ENCODE measurements at regions not wholly inside any gene's neighbourhood (a gene's known extent, or its start where the extent isn't known, plus 50 kb on each side); places are given as distances from the start of the nearest gene placed in this dataset.
"Not testable (repeated sequence)": the region's sequence is repeated elsewhere in the genome, so short reads cannot be mapped to it uniquely, and the experiment has no call there.

- Histone ChIP-seq H3K9me3 (ENCODE audit: control insufficient read depth, low read length) (no peaks in the 10 kb centered on the region), H3K4me3 (ENCODE audit: low read length) (no peak overlapping the region), H3K36me3 (ENCODE audit: control insufficient read depth, insufficient read depth, low read length, severe bottlenecking) (no peaks in the 10 kb centered on the region), H3K27me3 (replicated peaks; ENCODE audit: control insufficient read depth, insufficient read depth, low read length) (no peaks in the 10 kb centered on the region), H3K9ac (ENCODE audit: low read length) (no peak overlapping the region), H3K4me1 (ENCODE audit: control insufficient read depth, insufficient read depth, low read length) (peaks cover 5% of the 10 kb centered on the region)
- no peak for DNase-seq (ENCODE audit: low read depth)
These were observed 54.1 kb upstream of the SHLD1 start for GRCh38 chr20:5696011-5696559.

GRCh38 chr20:5691918-5692618, 58.1 kb upstream of the SHLD1 start:
- Histone ChIP-seq H3K4me3 (ENCODE audit: low read length) (no peak overlapping the region), H3K27me3 (replicated peaks; ENCODE audit: control insufficient read depth, insufficient read depth, low read length) (no peaks in the 10 kb centered on the region), H3K9ac (ENCODE audit: low read length) (no peak overlapping the region), H3K36me3 (ENCODE audit: control insufficient read depth, insufficient read depth, low read length, severe bottlenecking) (no peaks in the 10 kb centered on the region), H3K4me1 (ENCODE audit: control insufficient read depth, insufficient read depth, low read length) (peaks cover 9% of the 10 kb centered on the region), H3K9me3 (ENCODE audit: control insufficient read depth, low read length) (no peaks in the 10 kb centered on the region)
- no peak for DNase-seq (ENCODE audit: low read depth)

- no peak for DNase-seq (ENCODE audit: low read depth)
- no peak overlapping the region for H3K4me3 ChIP-seq (ENCODE audit: low read length)
- no peaks in the 10 kb centered on the region for H3K36me3 ChIP-seq (ENCODE audit: control insufficient read depth, insufficient read depth, low read length, severe bottlenecking)
- peaks cover 3% of the 10 kb centered on the region for H3K4me1 ChIP-seq (ENCODE audit: control insufficient read depth, insufficient read depth, low read length)
- no peaks in the 10 kb centered on the region for H3K9me3 ChIP-seq (ENCODE audit: control insufficient read depth, low read length)
- no peaks in the 10 kb centered on the region for H3K27me3 ChIP-seq (replicated peaks; ENCODE audit: control insufficient read depth, insufficient read depth, low read length)
- no peak overlapping the region for H3K9ac ChIP-seq (ENCODE audit: low read length)
These were observed 60.7 kb upstream of the SHLD1 start for GRCh38 chr20:5689463-5689862.

- Histone ChIP-seq H3K36me3 (ENCODE audit: control insufficient read depth, insufficient read depth, low read length, severe bottlenecking) (no peaks in the 10 kb centered on the region), H3K4me3 (ENCODE audit: low read length) (no peak overlapping the region), H3K9me3 (ENCODE audit: control insufficient read depth, low read length) (no peaks in the 10 kb centered on the region), H3K9ac (ENCODE audit: low read length) (no peak overlapping the region), H3K27me3 (replicated peaks; ENCODE audit: control insufficient read depth, insufficient read depth, low read length) (no peaks in the 10 kb centered on the region), H3K4me1 (ENCODE audit: control insufficient read depth, insufficient read depth, low read length) (peaks cover 3% of the 10 kb centered on the region)
- DNase-seq (ENCODE audit: low read depth): no peak
These were observed 61.7 kb upstream of the SHLD1 start for GRCh38 chr20:5688431-5688972.

- Histone ChIP-seq H3K36me3 (ENCODE audit: control insufficient read depth, insufficient read depth, low read length, severe bottlenecking) (no peaks in the 10 kb centered on the region), H3K4me1 (ENCODE audit: control insufficient read depth, insufficient read depth, low read length) (peaks cover 3% of the 10 kb centered on the region), H3K9ac (ENCODE audit: low read length) (no peak overlapping the region), H3K9me3 (ENCODE audit: control insufficient read depth, low read length) (no peaks in the 10 kb centered on the region), H3K4me3 (ENCODE audit: low read length) (no peak overlapping the region), H3K27me3 (replicated peaks; ENCODE audit: control insufficient read depth, insufficient read depth, low read length) (no peaks in the 10 kb centered on the region)
- no peak for DNase-seq (ENCODE audit: low read depth)
These were observed 62.3 kb upstream of the SHLD1 start for GRCh38 chr20:5687884-5688283.

- Histone ChIP-seq H3K4me3 (ENCODE audit: low read length) (no peak overlapping the region), H3K36me3 (ENCODE audit: control insufficient read depth, insufficient read depth, low read length, severe bottlenecking) (no peaks in the 10 kb centered on the region), H3K27me3 (replicated peaks; ENCODE audit: control insufficient read depth, insufficient read depth, low read length) (no peaks in the 10 kb centered on the region), H3K9ac (ENCODE audit: low read length) (no peak overlapping the region), H3K4me1 (ENCODE audit: control insufficient read depth, insufficient read depth, low read length) (peaks cover 3% of the 10 kb centered on the region), H3K9me3 (ENCODE audit: control insufficient read depth, low read length) (no peaks in the 10 kb centered on the region)
- no peak for DNase-seq (ENCODE audit: low read depth)
These were observed 63.7 kb upstream of the SHLD1 start for GRCh38 chr20:5686384-5687105.

- not testable (repeated sequence) for DNase-seq (ENCODE audit: low read depth); H3K9ac ChIP-seq (ENCODE audit: low read length)
These were observed 67.6 kb upstream of the SHLD1 start for GRCh38 chr20:5682556-5682955.

GRCh38 chr20:5680192-5680591, 69.4 kb upstream of the GPCPD1 start:
- DNase-seq (ENCODE audit: low read depth): no peak

More at GRCh38 chr20:5682556-5682955, 67.6 kb upstream of the SHLD1 start:
- not testable (repeated sequence) for H3K4me1 ChIP-seq (ENCODE audit: control insufficient read depth, insufficient read depth, low read length); H3K27me3 ChIP-seq (replicated peaks; ENCODE audit: control insufficient read depth, insufficient read depth, low read length); H3K4me3 ChIP-seq (ENCODE audit: low read length); H3K9me3 ChIP-seq (ENCODE audit: control insufficient read depth, low read length); H3K36me3 ChIP-seq (ENCODE audit: control insufficient read depth, insufficient read depth, low read length, severe bottlenecking)

GRCh38 chr20:5678777-5679176, 68.0 kb upstream of the GPCPD1 start:
- Histone ChIP-seq H3K9me3 (ENCODE audit: control insufficient read depth, low read length) (no peaks in the 10 kb centered on the region), H3K4me1 (ENCODE audit: control insufficient read depth, insufficient read depth, low read length) (peaks cover 18% of the 10 kb centered on the region), H3K9ac (ENCODE audit: low read length) (no peak overlapping the region), H3K36me3 (ENCODE audit: control insufficient read depth, insufficient read depth, low read length, severe bottlenecking) (no peaks in the 10 kb centered on the region), H3K27me3 (replicated peaks; ENCODE audit: control insufficient read depth, insufficient read depth, low read length) (peaks cover 3% of the 10 kb centered on the region), H3K4me3 (ENCODE audit: low read length) (no peak overlapping the region)
- DNase-seq (ENCODE audit: low read depth): no peak

More at GRCh38 chr20:5680192-5680591, 69.4 kb upstream of the GPCPD1 start:
- H3K9ac ChIP-seq (ENCODE audit: low read length): no peak overlapping the region
- H3K27me3 ChIP-seq (replicated peaks; ENCODE audit: control insufficient read depth, insufficient read depth, low read length): peaks cover 3% of the 10 kb centered on the region
- no peaks in the 10 kb centered on the region for H3K36me3 ChIP-seq (ENCODE audit: control insufficient read depth, insufficient read depth, low read length, severe bottlenecking)
- no peaks in the 10 kb centered on the region for H3K9me3 ChIP-seq (ENCODE audit: control insufficient read depth, low read length)
- peaks cover 9% of the 10 kb centered on the region for H3K4me1 ChIP-seq (ENCODE audit: control insufficient read depth, insufficient read depth, low read length)
- H3K4me3 ChIP-seq (ENCODE audit: low read length): no peak overlapping the region

- peaks cover 18% of the 10 kb centered on the region for H3K4me1 ChIP-seq (ENCODE audit: control insufficient read depth, insufficient read depth, low read length)
- not testable (repeated sequence) for H3K9me3 ChIP-seq (ENCODE audit: control insufficient read depth, low read length); H3K36me3 ChIP-seq (ENCODE audit: control insufficient read depth, insufficient read depth, low read length, severe bottlenecking); H3K4me3 ChIP-seq (ENCODE audit: low read length); DNase-seq (ENCODE audit: low read depth); H3K27me3 ChIP-seq (replicated peaks; ENCODE audit: control insufficient read depth, insufficient read depth, low read length); H3K9ac ChIP-seq (ENCODE audit: low read length)
These were observed 67.1 kb upstream of the GPCPD1 start for GRCh38 chr20:5677944-5678343.

GRCh38 chr20:5677389-5677788, 66.6 kb upstream of the GPCPD1 start:
- peaks cover 3% of the 10 kb centered on the region for H3K27me3 ChIP-seq (replicated peaks; ENCODE audit: control insufficient read depth, insufficient read depth, low read length)
- DNase-seq (ENCODE audit: low read depth): no peak
- H3K9ac ChIP-seq (ENCODE audit: low read length): no peak overlapping the region
- H3K4me3 ChIP-seq (ENCODE audit: low read length): no peak overlapping the region
- peaks cover 18% of the 10 kb centered on the region for H3K4me1 ChIP-seq (ENCODE audit: control insufficient read depth, insufficient read depth, low read length)
- H3K36me3 ChIP-seq (ENCODE audit: control insufficient read depth, insufficient read depth, low read length, severe bottlenecking): no peaks in the 10 kb centered on the region
- H3K9me3 ChIP-seq (ENCODE audit: control insufficient read depth, low read length): no peaks in the 10 kb centered on the region

Measured in adipocyte (in vitro differentiated cells).